ENCODE measurements at regions not wholly inside any gene's neighbourhood (a gene's known extent, or its start where the extent isn't known, plus 50 kb on each side); places are given as distances from the start of the nearest gene placed in this dataset.

DNA sequence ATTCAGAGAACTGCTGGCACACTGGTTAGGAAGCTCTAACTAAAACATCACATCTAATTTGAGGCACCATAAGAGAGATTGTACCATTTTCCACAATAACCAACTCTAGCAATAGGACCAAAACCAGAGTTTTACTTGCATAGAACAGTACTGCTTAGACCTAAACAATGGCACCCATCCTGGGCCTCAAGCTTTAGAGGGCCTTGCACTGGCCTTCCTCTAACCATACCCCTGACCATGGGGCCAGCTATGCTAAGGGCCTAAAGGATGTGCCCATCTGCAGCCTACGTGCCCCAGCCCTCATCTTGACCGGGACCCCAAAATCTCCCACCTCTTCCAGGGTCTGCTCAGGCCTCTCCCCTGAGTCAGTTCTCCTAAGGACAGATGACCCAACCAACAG lies 74.4 kb upstream of the ARHGAP32 start:
- DNase-seq (ENCODE audit: low spot score), result no peak

DNA sequence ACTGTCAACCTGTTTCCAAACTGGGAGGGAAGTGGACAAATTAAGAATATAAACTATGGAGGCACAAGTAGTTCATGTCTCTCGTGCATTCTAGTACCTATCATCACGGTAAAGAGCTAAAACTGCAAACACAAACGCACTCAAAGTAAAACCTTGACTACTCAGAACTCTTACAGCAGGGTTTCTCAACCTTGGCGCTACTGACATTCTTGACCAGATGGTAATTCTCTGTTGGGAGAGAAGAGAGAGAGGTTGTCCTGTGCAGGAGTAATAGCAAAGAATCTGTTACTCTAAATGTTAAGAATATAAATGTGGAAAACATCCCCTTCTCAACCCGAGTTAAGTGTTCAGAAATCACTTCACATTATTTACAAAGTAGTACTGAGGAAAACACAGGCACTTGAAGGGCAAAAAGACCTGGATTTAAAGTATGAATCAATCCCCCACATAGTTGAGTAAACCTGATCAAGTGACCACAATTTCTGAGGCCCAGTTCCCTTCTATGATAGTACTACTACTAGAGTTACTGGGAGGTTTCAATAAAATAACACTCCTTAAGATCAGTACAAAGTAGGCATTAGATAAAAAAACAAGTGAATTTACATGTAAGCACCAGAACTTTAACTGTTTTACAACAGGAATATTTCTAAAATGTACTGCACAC lies 73.1 kb upstream of the ARHGAP32 start:
- no peak for DNase-seq (ENCODE audit: low spot score)

- DNase-seq (ENCODE audit: low spot score), result no peak
Measured at GRCh38 chr11:129264114-129264513, 72.0 kb upstream of the ARHGAP32 start.

GRCh38 chr11:129260750-129261149 lies 68.6 kb upstream of the ARHGAP32 start:
- DNase-seq (ENCODE audit: low spot score), result no peak

- peak; percentile 92 for DNase-seq (ENCODE audit: low spot score)
Measured at GRCh38 chr11:129259931-129260348, 67.8 kb upstream of the ARHGAP32 start.

DNA sequence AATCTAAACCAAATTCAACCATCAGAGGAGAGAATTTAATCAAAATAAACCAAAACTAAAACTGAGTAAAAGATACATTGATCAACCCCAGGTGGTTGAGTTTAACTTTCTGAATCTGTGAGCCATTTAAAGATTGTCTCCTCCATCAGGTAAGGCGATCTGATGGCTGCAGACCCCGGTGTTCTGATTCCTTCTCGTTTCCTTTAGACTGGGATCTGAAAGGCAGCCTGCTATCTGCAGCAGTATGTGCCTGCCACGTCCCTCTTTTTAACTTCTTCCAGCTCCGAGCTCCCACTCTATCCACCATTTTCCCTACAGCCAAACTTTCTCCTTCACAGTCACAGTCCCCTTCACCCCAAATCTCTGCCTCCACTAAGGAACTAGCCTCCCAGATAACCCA lies 66.1 kb upstream of the ARHGAP32 start:
- no peak for DNase-seq (ENCODE audit: low spot score)

- no peak for DNase-seq (ENCODE audit: low spot score)
Measured at GRCh38 chr11:129257512-129257911, 65.4 kb upstream of the ARHGAP32 start.

- DNase-seq (ENCODE audit: low spot score), result no peak
Measured at GRCh38 chr11:129252621-129253020, 60.5 kb upstream of the ARHGAP32 start.

- no peak for DNase-seq (ENCODE audit: low spot score)
Measured at GRCh38 chr11:129251067-129251466, 58.9 kb upstream of the ARHGAP32 start.

GRCh38 chr11:129249923-129250322 lies 57.8 kb upstream of the ARHGAP32 start:
- DNase-seq (ENCODE audit: low spot score), result no peak

DNA sequence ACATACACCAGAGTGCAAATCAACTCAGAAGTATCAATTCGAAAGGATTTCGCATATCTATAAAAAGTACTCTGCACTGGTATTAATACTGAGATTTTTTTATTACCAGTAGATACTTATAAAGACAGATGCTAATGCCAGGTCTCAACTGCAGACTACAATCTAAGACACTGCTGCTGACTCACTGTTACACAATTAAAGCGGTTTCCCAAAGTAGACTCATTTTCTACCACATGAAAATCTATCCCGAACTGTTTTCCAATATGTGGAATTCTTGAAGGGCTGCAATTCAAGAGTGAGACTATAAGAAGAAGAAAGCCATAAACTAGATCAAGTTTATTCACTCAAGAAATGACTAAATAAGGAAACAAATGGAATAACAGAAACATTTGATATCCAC lies 57.2 kb upstream of the ARHGAP32 start:
- DNase-seq (ENCODE audit: low spot score), result no peak

- DNase-seq (ENCODE audit: low spot score), result no peak
Measured at GRCh38 chr11:129248618-129249017, 56.5 kb upstream of the ARHGAP32 start.

GRCh38 chr11:129247135-129247534 lies 55.0 kb upstream of the ARHGAP32 start:
- DNase-seq (ENCODE audit: low spot score), result no peak

- no peak for DNase-seq (ENCODE audit: low spot score)
Measured at GRCh38 chr11:129242855-129243254, 50.7 kb upstream of the ARHGAP32 start.

Data from Ammon's horn (tissue), 1 donor.